Neural cell (in vitro differentiated cells): ENCODE measurements at regions not wholly inside any gene's neighbourhood (a gene's known extent, or its start where the extent isn't known, plus 50 kb on each side); places are given as distances from the start of the nearest gene placed in this dataset.

Source experiments
- H2AFZ ChIP-seq: fragments of 200-600, 300-800 bp; sonication (generic), shearing (Covaris generic); 2 replicates; pipeline ENCODE4 v1.6.0; 2014; ENCODE audit warnings: low read depth, mild to moderate bottlenecking, antibody characterized with exemption, low read length, moderate library complexity
- H3F3A ChIP-seq: fragments of 200-600 bp; shearing (Covaris generic); 2 replicates; pipeline ENCODE4 v1.6.1; 2016; ENCODE audit warnings: mild to moderate bottlenecking, moderate library complexity, mixed read lengths, antibody characterized with exemption, low read length; ENCODE audit not compliant: insufficient read depth, poor library complexity, severe bottlenecking
- H3K27ac ChIP-seq: fragments of 200-600, 300-800 bp; sonication (generic), shearing (Covaris generic); 2 replicates; pipeline ENCODE4 v1.5.1; 2014; ENCODE audit warnings: mild to moderate bottlenecking, low read length, moderate library complexity
- H3K27me3 ChIP-seq: fragments of 300-800, 200-600 bp; sonication (generic), shearing (Covaris generic); 2 replicates; pipeline ENCODE4 v1.6.0; 2014; ENCODE audit warnings: mild to moderate bottlenecking, low read depth, low read length, moderate library complexity; ENCODE audit not compliant: insufficient read depth
- H3K36me3 ChIP-seq: fragments of 300-800, 200-600 bp; sonication (generic), shearing (Covaris generic); 2 replicates; pipeline ENCODE4 v1.5.1; 2014; ENCODE audit warnings: mild to moderate bottlenecking, antibody characterized with exemption, low read length, moderate library complexity; ENCODE audit not compliant: insufficient read depth
- H3K4me2 ChIP-seq: fragments of 300-800, 200-600 bp; sonication (generic), shearing (Covaris generic); 2 replicates; pipeline ENCODE4 v1.6.0; 2014; ENCODE audit warnings: mild to moderate bottlenecking, low read length
- H3K4me3 ChIP-seq: fragments of 300-800, 200-600 bp; sonication (generic), shearing (Covaris generic); 2 replicates; pipeline ENCODE4 v1.5.1; 2014; ENCODE audit warnings: mild to moderate bottlenecking, low read length, moderate library complexity
- H3K79me2 ChIP-seq: fragments of 200-600 bp; shearing (Covaris generic); replicated peaks from 2 replicates; pipeline ENCODE4 v1.6.0; 2014; ENCODE audit warnings: mild to moderate bottlenecking, low read length, moderate library complexity; ENCODE audit not compliant: insufficient read depth
- H3K9ac ChIP-seq: fragments of 300-800, 200-600 bp; sonication (generic), shearing (Covaris generic); 2 replicates; pipeline ENCODE4 v1.6.1; 2016; ENCODE audit warnings: mild to moderate bottlenecking, low read length, mixed read lengths
- H3K9me2 ChIP-seq: fragments of 200-600 bp; shearing (Covaris generic); 2 replicates; pipeline ENCODE4 v1.6.1; 2016; ENCODE audit warnings: mild to moderate bottlenecking, low read length, mixed read lengths; ENCODE audit not compliant: insufficient read depth
- H3K9me3 ChIP-seq: fragments of 200-600, 300-800 bp; sonication (generic), shearing (Covaris generic); 2 replicates; pipeline ENCODE4 v1.6.1; 2016; ENCODE audit warnings: mild to moderate bottlenecking, mixed run types, low read length, moderate library complexity, mixed read lengths
- H4K20me1 ChIP-seq: fragments of 200-600 bp; shearing (Covaris generic); 2 replicates; pipeline ENCODE4 v1.6.1; 2016; ENCODE audit warnings: mild to moderate bottlenecking, mixed run types; ENCODE audit not compliant: insufficient read depth
- CTCF ChIP-seq: fragments of 450-650 bp; IDR thresholded peaks from 2 replicates; pipeline ENCODE4 v1.5.1; 2014; ENCODE audit warnings: antibody characterized with exemption, mild to moderate bottlenecking, moderate library complexity; ENCODE audit not compliant: poor library complexity, severe bottlenecking
- EP300 ChIP-seq: fragments of 450-650 bp; conservative IDR thresholded peaks from 2 replicates; pipeline ENCODE4 v1.6.1; 2014; ENCODE audit warnings: antibody characterized with exemption, mild to moderate bottlenecking, moderate library complexity; ENCODE audit not compliant: poor library complexity, severe bottlenecking
- EZH2 ChIP-seq: fragments of 200-600, 300-800 bp; shearing (Covaris generic), sonication (generic); IDR thresholded peaks from 2 replicates; pipeline ENCODE4 v1.6.1; 2014; ENCODE audit warnings: antibody characterized with exemption, low read length, borderline replicate concordance, mild to moderate bottlenecking; ENCODE audit not compliant: insufficient read depth, poor library complexity, severe bottlenecking
- MXI1 ChIP-seq: fragments of 450-650 bp; conservative IDR thresholded peaks from 2 replicates; pipeline ENCODE4 v1.6.1; 2014; ENCODE audit warnings: antibody characterized with exemption, mild to moderate bottlenecking; ENCODE audit not compliant: poor library complexity, severe bottlenecking
- POLR2AphosphoS5 ChIP-seq: IDR thresholded peaks from 2 replicates; pipeline ENCODE4 v1.6.1; 2012
- RAD21 ChIP-seq: fragments of 450-650 bp; conservative IDR thresholded peaks from 2 replicates; pipeline ENCODE4 v1.6.1; 2014; ENCODE audit warnings: antibody characterized with exemption, mild to moderate bottlenecking, moderate library complexity
- REST ChIP-seq: IDR thresholded peaks from 2 replicates; pipeline ENCODE4 v1.6.1; 2012; ENCODE audit warnings: borderline replicate concordance
- SMC3 ChIP-seq: fragments of 450-650 bp; conservative IDR thresholded peaks from 2 replicates; pipeline ENCODE4 v1.6.1; 2014; ENCODE audit warnings: antibody characterized with exemption, mild to moderate bottlenecking, moderate library complexity; ENCODE audit not compliant: poor library complexity
- TAF1 ChIP-seq: IDR thresholded peaks from 2 replicates; pipeline ENCODE4 v1.6.1; 2012; ENCODE audit warnings: low read depth

GRCh38 chr1:37393173-37394120, 80.9 kb upstream of the ZC3H12A start:
- H3K4me2 ChIP-seq: no peak overlapping the region
- H3K27me3 ChIP-seq: no peaks in the 10 kb centered on the region
- H3K9ac ChIP-seq: no peak overlapping the region
- H3F3A ChIP-seq: no peaks in the 10 kb centered on the region
- no peak overlapping the region for H2AFZ ChIP-seq
- no peaks in the 10 kb centered on the region for H3K9me2 ChIP-seq
- H3K4me3 ChIP-seq: no peak overlapping the region
- H3K36me3 ChIP-seq: no peaks in the 10 kb centered on the region
- H4K20me1 ChIP-seq: no peaks in the 10 kb centered on the region
- H3K27ac ChIP-seq: no peak overlapping the region
- TF ChIP-seq POLR2AphosphoS5: peak; percentile 60
- TF ChIP-seq MXI1: no peak
- no peak for TF ChIP-seq EZH2
- no peak for TF ChIP-seq SMC3
- TF ChIP-seq RAD21: no peak
- TF ChIP-seq EP300: peak; percentile 44
- H3K9me3 ChIP-seq: no peaks in the 10 kb centered on the region
- H3K79me2 ChIP-seq: no peaks in the 10 kb centered on the region

DNA sequence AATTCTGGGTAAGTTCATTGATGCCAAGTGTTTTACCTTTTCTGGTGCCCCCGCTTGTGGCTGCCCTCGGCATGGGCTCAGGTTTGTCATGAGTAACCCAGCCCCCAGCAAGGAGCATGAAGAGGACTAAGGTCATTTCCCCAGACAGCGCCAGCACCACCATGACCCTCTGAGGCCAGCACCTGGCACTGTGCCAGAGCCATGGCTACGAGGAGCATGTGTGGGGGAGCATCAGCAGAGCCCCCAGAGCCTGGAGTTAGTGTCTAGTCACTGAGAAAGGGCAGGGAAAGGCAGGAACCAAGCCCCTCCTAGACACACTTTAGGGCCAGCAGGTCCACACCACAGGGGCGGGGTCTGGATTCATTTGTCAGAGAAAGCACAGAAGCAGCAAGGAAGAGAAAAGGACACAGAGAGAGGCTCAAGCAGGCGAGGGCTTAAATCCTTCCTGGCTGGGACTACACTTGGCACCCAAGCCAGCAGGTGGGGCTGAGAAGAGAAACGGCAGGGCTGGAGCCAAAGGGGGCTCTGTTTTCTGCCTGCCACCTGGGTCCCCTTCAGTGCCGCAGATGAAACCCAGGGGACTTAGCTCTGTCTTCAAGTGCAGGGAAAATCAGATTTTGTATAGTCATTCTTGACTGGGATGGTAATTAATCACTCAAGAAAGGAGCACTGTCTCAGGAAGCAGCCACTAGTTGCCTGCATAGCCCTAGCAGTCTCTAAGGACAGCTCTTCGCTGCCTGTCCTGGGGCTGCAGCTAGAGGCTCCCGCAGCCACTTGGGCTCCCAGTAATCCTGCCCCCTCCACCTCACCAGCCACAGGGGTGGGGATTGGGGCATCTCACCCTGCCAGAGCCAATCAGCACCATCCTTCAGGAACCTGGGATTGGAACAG, 79.6 kb upstream of the ZC3H12A start:
- no peak for TF ChIP-seq EZH2
- TF ChIP-seq EP300: no peak
- no peak for TF ChIP-seq POLR2AphosphoS5
- TF ChIP-seq RAD21: no peak
- TF ChIP-seq REST: no peak
- no peak for TF ChIP-seq SMC3
- no peak for TF ChIP-seq CTCF
- no peak for TF ChIP-seq MXI1
- no peak for TF ChIP-seq TAF1
- no peak overlapping the region for H2AFZ ChIP-seq
- no peak overlapping the region for H3K4me2 ChIP-seq
- H3K79me2 ChIP-seq: no peaks in the 10 kb centered on the region
- no peaks in the 10 kb centered on the region for H3K27me3 ChIP-seq
- H3K9ac ChIP-seq: no peak overlapping the region
- no peaks in the 10 kb centered on the region for H4K20me1 ChIP-seq
- no peaks in the 10 kb centered on the region for H3F3A ChIP-seq
- H3K36me3 ChIP-seq: no peaks in the 10 kb centered on the region
- no peak overlapping the region for H3K4me3 ChIP-seq
- H3K9me2 ChIP-seq: no peaks in the 10 kb centered on the region
- no peak overlapping the region for H3K27ac ChIP-seq
- H3K9me3 ChIP-seq: no peaks in the 10 kb centered on the region
